Ovary (tissue), 7 donors: ENCODE measurements at regions not wholly inside any gene's neighbourhood (a gene's known extent, or its start where the extent isn't known, plus 50 kb on each side); places are given as distances from the start of the nearest gene placed in this dataset.

Experiments
- DNase-seq, 5 donors: peaks; one replicate each; pipeline ENCODE4 v3.0.0-alpha.2; 2019 to 2020
- H3K27ac ChIP-seq, 2 donors: fragments of 200-600 bp; one replicate each; pipeline versions ENCODE4 v1.5.1 to v1.8.0; 2019 to 2022
- H3K27me3 ChIP-seq: fragments of 200-600 bp; one replicate; pipeline ENCODE4 v1.8.0; 2022
- H3K36me3 ChIP-seq: fragments of 200-600 bp; sonication (generic); one replicate; pipeline ENCODE4 v1.5.1; 2019
- H3K4me1 ChIP-seq: one replicate; pipeline ENCODE4 v1.8.1; 2013; ENCODE audit warnings: mild to moderate bottlenecking, moderate library complexity; ENCODE audit not compliant: insufficient read depth
- H3K4me3 ChIP-seq: fragments of 200-600 bp; sonication (generic); one replicate; pipeline ENCODE4 v1.5.1; 2017
- H3K9me3 ChIP-seq, 2 donors: fragments of 200-600 bp in 1 of 2; sonication (generic) in 1 of 2; one replicate each; pipeline versions ENCODE4 v1.5.1 to v1.8.1; 2013 to 2019; ENCODE audit warnings: mild to moderate bottlenecking in 1 of 2, moderate library complexity in 1 of 2
- EP300 ChIP-seq: sonication (generic); formaldehyde crosslinking; IDR thresholded peaks from one replicate; pipeline ENCODE4 v1.6.1; 2017; ENCODE audit warnings: antibody characterized with exemption
- POLR2A ChIP-seq: fragments of 450-650 bp; IDR thresholded peaks from one replicate; pipeline ENCODE4 v1.6.1; 2017; ENCODE audit warnings: antibody characterized with exemption, mild to moderate bottlenecking, moderate library complexity
- WGBS, 3 donors: extraction: QIAGEN DNeasy Blood & Tissue Kit in 1 of 3; methylation state at CpG; one replicate each; pipeline versions ENCODE4 v1.1.5 to v1.1.7; 2013 to 2017; 5-methylcytosine and 5-hydroxymethylcytosine counted together
- intact Hi-C, 4 donors: fragments of 100-400 bp; cut with DNase I; formaldehyde crosslinking; loops; one replicate each; pipeline versions ENCODE4 v1.11.0 to v1.15.1; 2022 to 2023
- TF ChIP-seq, protein P1 (sequence below), 3 donors: fragments of 450-650 bp in 2 of 3; fragments of 200-600 bp in 1 of 3; IDR thresholded peaks; one replicate each; pipeline versions ENCODE4 v1.5.1 to v1.8.0; 2016 to 2022; ENCODE audit warnings: antibody characterized with exemption in 3 of 3, mild to moderate bottlenecking in 1 of 3
- donor health status: DM: no; HTN: no; CAD: no; lungs with moderate emphysema.
- donor health status: DM: no; HTN: no; CAD: no.
- donor health status: Bipolar disorder and iron deficiency.
- donor health status: DM: no; HTN: no; CAD: no.
- donor health status: DM: yes; HTN: yes; CAD: no.

DNA sequence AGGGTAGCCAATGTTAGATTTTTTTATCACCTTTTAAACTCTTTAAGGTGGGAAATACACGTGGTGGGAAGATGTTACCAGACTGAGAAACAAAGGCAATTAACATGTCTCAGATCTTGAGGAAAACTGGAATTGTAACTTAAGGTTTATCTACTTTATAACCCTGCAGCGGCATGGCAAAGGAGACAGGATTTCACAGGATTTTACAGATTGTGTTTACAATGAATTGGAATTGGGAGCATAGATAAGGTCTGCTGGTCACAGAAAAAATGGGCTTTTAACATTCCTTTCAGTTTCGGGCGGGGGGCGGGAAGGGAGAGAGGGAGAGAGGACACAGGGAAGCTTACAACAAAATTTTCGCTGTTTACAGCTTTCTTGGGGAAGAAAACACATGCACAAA, 467.5 kb upstream of the CT83 start:
- 19 to 36% (median 23%) methylated on average over 6 of the region's 6 CpGs for WGBS, 3 donors
- intact Hi-C loops: no loop called here
- H3K4me3 ChIP-seq: no peak overlapping the region
- H3K36me3 ChIP-seq: no peaks in the 10 kb centered on the region
- H3K27ac ChIP-seq: no peak overlapping the region
- no peaks in the 10 kb centered on the region for H3K27me3 ChIP-seq
- TF ChIP-seq, protein P1, sequence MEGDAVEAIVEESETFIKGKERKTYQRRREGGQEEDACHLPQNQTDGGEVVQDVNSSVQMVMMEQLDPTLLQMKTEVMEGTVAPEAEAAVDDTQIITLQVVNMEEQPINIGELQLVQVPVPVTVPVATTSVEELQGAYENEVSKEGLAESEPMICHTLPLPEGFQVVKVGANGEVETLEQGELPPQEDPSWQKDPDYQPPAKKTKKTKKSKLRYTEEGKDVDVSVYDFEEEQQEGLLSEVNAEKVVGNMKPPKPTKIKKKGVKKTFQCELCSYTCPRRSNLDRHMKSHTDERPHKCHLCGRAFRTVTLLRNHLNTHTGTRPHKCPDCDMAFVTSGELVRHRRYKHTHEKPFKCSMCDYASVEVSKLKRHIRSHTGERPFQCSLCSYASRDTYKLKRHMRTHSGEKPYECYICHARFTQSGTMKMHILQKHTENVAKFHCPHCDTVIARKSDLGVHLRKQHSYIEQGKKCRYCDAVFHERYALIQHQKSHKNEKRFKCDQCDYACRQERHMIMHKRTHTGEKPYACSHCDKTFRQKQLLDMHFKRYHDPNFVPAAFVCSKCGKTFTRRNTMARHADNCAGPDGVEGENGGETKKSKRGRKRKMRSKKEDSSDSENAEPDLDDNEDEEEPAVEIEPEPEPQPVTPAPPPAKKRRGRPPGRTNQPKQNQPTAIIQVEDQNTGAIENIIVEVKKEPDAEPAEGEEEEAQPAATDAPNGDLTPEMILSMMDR (IDR thresholded peaks at IDR 0.05): no peak
- TF ChIP-seq EP300: no peak
- TF ChIP-seq POLR2A: no peak
- no peak for DNase-seq
- no peaks in the 10 kb centered on the region for H3K4me1 ChIP-seq
- H3K9me3 ChIP-seq: no peaks in the 10 kb centered on the region

DNA sequence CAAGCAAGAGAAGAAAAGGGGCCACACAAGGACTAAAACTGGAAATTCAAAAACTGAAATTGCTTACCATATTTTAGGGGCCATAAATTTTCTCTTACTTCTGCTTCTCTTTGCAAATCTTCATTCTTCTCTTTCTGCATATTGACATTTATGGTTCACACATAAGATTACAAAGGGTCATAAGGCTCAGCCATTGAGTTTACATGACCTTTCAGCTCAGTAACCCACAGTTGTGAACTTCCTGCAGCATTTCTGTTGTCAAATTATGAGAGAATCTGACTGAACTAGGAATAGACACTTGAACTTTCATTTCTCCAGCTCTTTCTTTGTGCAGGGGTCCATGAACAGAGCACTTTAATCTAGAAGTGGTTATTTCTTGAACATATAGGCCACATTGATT, 434.8 kb upstream of the CT83 start:
- no peaks in the 10 kb centered on the region for H3K9me3 ChIP-seq
- H3K4me1 ChIP-seq: no peaks in the 10 kb centered on the region
- no peaks in the 10 kb centered on the region for H3K36me3 ChIP-seq
- intact Hi-C loops: no loop called here
- H3K27me3 ChIP-seq: no peaks in the 10 kb centered on the region
- no peak overlapping the region for H3K27ac ChIP-seq
- TF ChIP-seq, protein P1 (IDR thresholded peaks at IDR 0.05): no peak
- TF ChIP-seq EP300: no peak
- no peak for TF ChIP-seq POLR2A
- H3K4me3 ChIP-seq: no peak overlapping the region
- DNase-seq: no peak

DNA sequence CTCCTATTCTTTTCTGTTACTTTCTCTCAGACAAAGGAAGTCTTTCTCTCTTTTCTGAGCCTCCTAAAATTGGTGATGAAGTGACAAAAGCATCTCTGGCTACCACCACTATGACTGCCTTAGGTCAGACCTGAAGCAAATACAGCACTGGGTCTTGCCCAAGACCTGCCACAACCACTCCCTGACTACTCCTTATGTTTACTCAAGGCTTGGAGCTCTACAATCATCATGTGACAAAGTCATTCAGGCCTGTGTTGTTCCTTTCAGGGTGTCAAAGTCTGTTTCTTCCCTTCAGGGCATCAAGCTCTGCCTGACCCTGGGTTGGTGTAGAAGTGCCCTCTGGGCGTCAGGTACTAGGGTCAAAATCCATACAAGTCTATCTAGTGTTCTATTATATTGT, 419.2 kb upstream of the CT83 start:
- no peak for TF ChIP-seq EP300
- TF ChIP-seq, protein P1 (IDR thresholded peaks at IDR 0.05): no peak
- TF ChIP-seq POLR2A: no peak
- WGBS, 3 donors: 35 to 50% (median 48%) methylated on average over 1 of the region's 1 CpG

DNA sequence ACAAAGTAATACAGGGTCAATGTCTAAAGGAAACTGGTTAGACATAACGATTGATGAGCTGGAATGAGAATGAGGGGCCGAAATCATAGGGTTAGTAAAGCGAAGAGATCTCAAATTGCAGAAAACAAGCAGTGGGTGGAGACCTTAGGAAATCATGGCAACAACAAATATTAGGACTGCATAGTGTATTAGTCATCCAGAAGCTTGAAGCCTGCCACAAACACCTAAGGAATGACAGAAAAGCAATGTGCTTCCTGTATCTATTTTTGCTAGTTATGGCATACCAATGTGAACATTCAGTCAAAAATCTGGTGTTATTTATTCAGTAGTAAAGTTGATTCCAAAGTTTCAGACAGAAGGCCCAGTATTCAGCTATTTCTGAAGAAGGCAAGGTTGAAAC, 410.9 kb upstream of the CT83 start:
- no peak overlapping the region for H3K27ac ChIP-seq
- TF ChIP-seq EP300 (no peak), POLR2A (no peak)
- TF ChIP-seq, protein P1 (IDR thresholded peaks at IDR 0.05): no peak
- no peaks in the 10 kb centered on the region for H3K36me3 ChIP-seq
- no peaks in the 10 kb centered on the region for H3K9me3 ChIP-seq
- no peaks in the 10 kb centered on the region for H3K27me3 ChIP-seq
- no peaks in the 10 kb centered on the region for H3K4me1 ChIP-seq
- WGBS, 3 donors: 55 to 57% (median 56%) methylated on average over 3 of the region's 3 CpGs
- no peak overlapping the region for H3K4me3 ChIP-seq
- no peak for DNase-seq
- intact Hi-C loops: no loop called here

More for the DNA sequence above, 419.2 kb upstream of the CT83 start:
- intact Hi-C loops: no loop called here
- DNase-seq: no peak
- Histone ChIP-seq H3K27ac (no peak overlapping the region), H3K27me3 (no peaks in the 10 kb centered on the region), H3K36me3 (no peaks in the 10 kb centered on the region), H3K4me3 (no peak overlapping the region), H3K9me3 (no peaks in the 10 kb centered on the region), H3K4me1 (no peaks in the 10 kb centered on the region)

DNA sequence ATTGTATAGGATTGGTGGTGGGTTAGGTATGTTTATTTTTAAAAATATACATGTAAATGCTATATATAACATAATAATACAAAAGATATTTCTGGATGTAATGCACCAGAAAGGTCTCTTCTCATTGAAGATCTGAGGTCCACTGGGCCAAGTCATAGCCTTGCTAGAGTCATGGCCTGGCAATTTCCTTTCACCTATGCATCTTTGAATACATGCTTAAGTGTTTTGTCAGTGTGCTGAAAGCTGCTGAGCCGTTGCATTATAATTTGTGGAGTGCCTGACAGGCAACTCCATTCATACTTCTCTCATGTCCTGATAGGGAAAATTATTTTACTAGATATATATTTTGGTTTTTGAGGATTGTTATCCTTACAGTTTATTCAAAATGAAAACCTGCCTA, 410.2 kb upstream of the CT83 start:
- DNase-seq: no peak
- no peak overlapping the region for H3K27ac ChIP-seq
- TF ChIP-seq POLR2A: no peak
- no peak for TF ChIP-seq EP300
- TF ChIP-seq, protein P1 (IDR thresholded peaks at IDR 0.05): no peak
- no peaks in the 10 kb centered on the region for H3K36me3 ChIP-seq
- H3K4me1 ChIP-seq: no peaks in the 10 kb centered on the region
- H3K27me3 ChIP-seq: no peaks in the 10 kb centered on the region
- intact Hi-C loops: no loop called here
- H3K9me3 ChIP-seq: no peaks in the 10 kb centered on the region
- no peak overlapping the region for H3K4me3 ChIP-seq
- 46 to 53% (median 51%) methylated on average over 1 of the region's 1 CpG for WGBS, 3 donors
